ENCODE measurements at regions not wholly inside any gene's neighbourhood (a gene's known extent, or its start where the extent isn't known, plus 50 kb on each side); places are given as distances from the start of the nearest gene placed in this dataset.

GRCh38 chr2:71876542-71877451 is 270.9 kb downstream of the CYP26B1 start:
- DNase-seq: no peak
- no peak overlapping the region for H3K27ac ChIP-seq
- TF ChIP-seq, protein P1, sequence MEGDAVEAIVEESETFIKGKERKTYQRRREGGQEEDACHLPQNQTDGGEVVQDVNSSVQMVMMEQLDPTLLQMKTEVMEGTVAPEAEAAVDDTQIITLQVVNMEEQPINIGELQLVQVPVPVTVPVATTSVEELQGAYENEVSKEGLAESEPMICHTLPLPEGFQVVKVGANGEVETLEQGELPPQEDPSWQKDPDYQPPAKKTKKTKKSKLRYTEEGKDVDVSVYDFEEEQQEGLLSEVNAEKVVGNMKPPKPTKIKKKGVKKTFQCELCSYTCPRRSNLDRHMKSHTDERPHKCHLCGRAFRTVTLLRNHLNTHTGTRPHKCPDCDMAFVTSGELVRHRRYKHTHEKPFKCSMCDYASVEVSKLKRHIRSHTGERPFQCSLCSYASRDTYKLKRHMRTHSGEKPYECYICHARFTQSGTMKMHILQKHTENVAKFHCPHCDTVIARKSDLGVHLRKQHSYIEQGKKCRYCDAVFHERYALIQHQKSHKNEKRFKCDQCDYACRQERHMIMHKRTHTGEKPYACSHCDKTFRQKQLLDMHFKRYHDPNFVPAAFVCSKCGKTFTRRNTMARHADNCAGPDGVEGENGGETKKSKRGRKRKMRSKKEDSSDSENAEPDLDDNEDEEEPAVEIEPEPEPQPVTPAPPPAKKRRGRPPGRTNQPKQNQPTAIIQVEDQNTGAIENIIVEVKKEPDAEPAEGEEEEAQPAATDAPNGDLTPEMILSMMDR (IDR thresholded peaks at IDR 0.05): no peak
- WGBS, 3 donors: 88 to 93% (median 88%) methylated on average over 6 of the region's 6 CpGs
- H3K36me3 ChIP-seq (ENCODE audit: insufficient read depth in 1 of 2, low read depth in 1 of 2): no peaks in the 10 kb centered on the region
- H3K4me3 ChIP-seq: no peak overlapping the region
- intact Hi-C loops (cut with DNase I): loop anchor here in 1 of 2 donors (5.0 kb wide), 1 partner anchor 89 kb away; no protein-coding TSS in a partner anchor
- H3K4me1 ChIP-seq: peaks cover 19% of the 10 kb centered on the region
- H3K27me3 ChIP-seq (ENCODE audit: insufficient read depth in 3 of 3, low read length in 2 of 3): no peaks in the 10 kb centered on the region
- ATAC-seq: no peak
- no peaks in the 10 kb centered on the region for H3K9me3 ChIP-seq

GRCh38 chr2:71872466-71873051 is 275.1 kb downstream of the CYP26B1 start:
- Histone ChIP-seq H3K4me3 (no peak overlapping the region), H3K9me3 (no peaks in the 10 kb centered on the region), H3K27ac (no peak overlapping the region), H3K27me3 (ENCODE audit: insufficient read depth in 3 of 3, low read length in 2 of 3) (no peaks in the 10 kb centered on the region), H3K36me3 (ENCODE audit: insufficient read depth in 1 of 2, low read depth in 1 of 2) (no peaks in the 10 kb centered on the region), H3K4me1 (peaks cover 6% of the 10 kb centered on the region)
- DNase-seq: no peak
- intact Hi-C loops (cut with DNase I): no loop called here
- 80 to 88% (median 81%) methylated on average over 12 of the region's 12 CpGs for WGBS, 3 donors
- TF ChIP-seq, protein P1 (IDR thresholded peaks at IDR 0.05): no peak
- no peak for ATAC-seq

DNA sequence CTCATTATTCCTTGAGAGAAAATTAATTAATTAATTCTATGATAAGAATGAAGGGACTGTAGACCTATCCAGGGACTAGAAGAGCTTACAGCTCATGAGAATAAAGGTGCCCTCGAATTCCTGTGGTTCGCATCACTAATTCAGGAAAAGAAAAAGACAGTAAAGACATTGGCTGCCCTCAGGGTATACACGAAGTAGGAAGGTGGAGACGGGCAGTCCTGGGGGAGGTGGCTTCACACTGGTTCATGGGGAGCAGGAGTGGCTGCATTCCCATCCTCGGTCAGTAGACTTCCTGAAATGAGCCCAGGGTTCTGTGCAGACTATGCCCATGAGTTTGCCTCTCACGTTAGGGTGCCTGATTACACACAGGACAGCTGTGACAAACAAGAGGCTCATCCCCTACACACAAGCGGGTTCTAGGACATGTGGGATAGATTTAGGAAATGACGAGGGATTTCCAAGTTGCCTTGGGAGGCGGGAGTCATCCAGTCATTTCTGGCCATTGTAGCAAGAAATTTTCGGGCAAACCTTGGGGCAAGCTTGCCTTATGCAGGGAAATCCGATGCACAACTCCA is 282.2 kb downstream of the CYP26B1 start:
- Histone ChIP-seq H3K36me3 (ENCODE audit: insufficient read depth in 1 of 2, low read depth in 1 of 2) (no peaks in the 10 kb centered on the region), H3K27ac (no peak overlapping the region), H3K4me3 (no peak overlapping the region), H3K27me3 (ENCODE audit: insufficient read depth in 3 of 3, low read length in 2 of 3) (no peaks in the 10 kb centered on the region), H3K9me3 (no peaks in the 10 kb centered on the region), H3K4me1 (peaks cover 14% of the 10 kb centered on the region)
- intact Hi-C loops (cut with DNase I): no loop called here
- no peak for DNase-seq
- 85 to 94% (median 86%) methylated on average over 11 of the region's 11 CpGs for WGBS, 3 donors
- no peak for ATAC-seq
- TF ChIP-seq, protein P1 (IDR thresholded peaks at IDR 0.05): no peak

- Histone ChIP-seq H3K4me3 (no peak overlapping the region), H3K36me3 (ENCODE audit: insufficient read depth in 1 of 2, low read depth in 1 of 2) (no peaks in the 10 kb centered on the region), H3K27me3 (ENCODE audit: insufficient read depth in 3 of 3, low read length in 2 of 3) (no peaks in the 10 kb centered on the region), H3K27ac (peak overlapping the region; percentile 36), H3K9me3 (no peaks in the 10 kb centered on the region), H3K4me1 (peaks cover 14% of the 10 kb centered on the region)
- intact Hi-C loops (cut with DNase I): no loop called here
- no peak for DNase-seq
- peak in 3 of 4 donors; percentile 19 to 53 (median 34) for ATAC-seq
- TF ChIP-seq, protein P1 (IDR thresholded peaks at IDR 0.05): no peak
- WGBS, 3 donors: 52 to 79% (median 69%) methylated on average over 5 of the region's 5 CpGs
Observed at GRCh38 chr2:71864085-71864484, 283.6 kb downstream of the CYP26B1 start.

All from psoas muscle (tissue), 7 donors.